GM03348 (cell line): ENCODE measurements at regions not wholly inside any gene's neighbourhood (a gene's known extent, or its start where the extent isn't known, plus 50 kb on each side); places are given as distances from the start of the nearest gene placed in this dataset.

Experiments
- DNase-seq: peaks from one replicate; pipeline ENCODE4 v3.0.0; 2012; ENCODE audit warnings: low spot score

DNA sequence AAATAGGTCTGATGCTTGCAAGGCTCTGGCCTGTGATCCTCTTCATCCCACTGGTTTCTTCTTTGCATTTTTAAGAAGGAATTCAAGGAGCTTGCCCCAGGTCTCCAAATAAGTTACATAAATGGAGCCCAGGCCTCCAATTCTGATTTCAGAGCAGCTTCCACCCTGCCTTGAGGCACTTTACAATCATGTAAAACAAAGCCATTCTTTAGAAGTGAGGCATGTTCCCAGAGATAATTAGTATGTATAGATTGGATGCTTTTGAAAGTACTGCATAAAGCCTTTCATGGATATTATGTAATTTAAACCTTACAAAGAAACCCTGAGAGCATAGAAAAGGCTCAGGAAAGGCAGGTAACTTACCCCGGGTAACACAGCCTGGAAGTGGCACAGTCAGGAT lies 466.5 kb downstream of the MIAT start:
- DNase-seq = no peak

DNA sequence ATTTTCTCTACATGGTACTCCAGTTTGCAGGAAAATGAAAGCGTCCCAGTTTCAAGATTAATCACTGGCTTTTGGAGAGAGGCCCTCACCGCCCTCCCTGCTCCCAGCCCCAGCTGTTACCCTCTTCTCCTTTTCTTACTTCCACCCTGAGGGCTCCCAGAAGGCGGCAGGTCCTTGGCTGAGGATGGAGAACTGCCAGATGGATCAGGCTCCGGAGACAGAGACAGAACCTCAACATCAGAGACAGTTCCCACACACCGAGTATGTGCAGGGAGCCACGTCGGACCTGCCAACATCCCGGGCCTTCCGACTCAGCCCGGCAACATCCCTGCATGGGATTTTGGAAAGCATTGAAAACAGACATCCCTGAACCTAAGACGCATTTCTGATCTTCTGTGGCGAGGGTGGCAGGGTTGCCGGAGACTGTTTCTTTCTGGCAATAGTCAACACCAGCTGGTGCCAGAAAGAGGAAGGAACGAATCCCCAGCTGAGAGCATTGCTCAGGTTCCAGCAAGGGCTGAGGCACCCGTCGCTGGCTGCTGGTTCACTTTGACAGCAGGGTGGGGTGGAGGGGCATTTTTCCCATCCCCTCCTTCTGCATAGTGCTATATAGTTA lies 467.1 kb downstream of the MIAT start:
- peak; percentile 42 for DNase-seq

DNA sequence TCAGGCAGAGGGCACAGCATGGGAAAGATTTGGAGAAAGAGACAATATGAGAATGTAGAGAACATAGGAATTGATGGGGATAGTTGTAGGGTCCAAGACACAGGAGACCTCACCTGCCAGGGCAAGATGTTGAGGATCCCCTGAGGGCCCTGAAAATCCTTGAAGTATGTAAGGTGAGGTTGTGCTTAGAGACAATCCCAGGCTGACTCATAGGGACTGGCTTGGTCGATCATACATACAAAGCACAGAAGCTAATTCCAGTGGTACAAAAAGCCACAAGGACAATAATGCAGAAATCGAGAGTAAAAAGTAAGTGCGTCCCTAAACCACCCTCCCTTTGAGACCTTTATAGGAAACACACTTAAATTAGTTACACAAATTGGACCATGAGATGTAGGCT lies 468.2 kb downstream of the MIAT start:
- DNase-seq = no peak

DNA sequence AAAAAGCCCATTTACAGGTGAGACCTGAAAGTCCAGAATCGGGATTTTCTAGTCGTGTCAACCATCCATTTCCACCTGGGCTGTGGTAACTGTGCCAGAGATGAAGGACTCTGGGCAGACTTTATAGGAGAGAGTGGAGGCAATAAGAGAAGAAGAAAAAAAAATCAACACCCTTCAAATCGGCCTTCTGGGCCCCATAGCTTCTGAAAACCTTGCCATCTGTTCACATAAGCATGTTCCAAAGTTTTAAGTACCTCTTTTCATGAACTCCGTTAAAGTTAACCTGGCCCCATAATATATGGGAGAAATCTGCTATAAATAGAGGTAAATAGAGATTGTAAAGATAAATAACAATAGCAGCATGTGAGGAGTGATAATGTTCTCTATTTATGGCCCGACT lies 470.5 kb downstream of the MIAT start:
- DNase-seq = no peak

DNA sequence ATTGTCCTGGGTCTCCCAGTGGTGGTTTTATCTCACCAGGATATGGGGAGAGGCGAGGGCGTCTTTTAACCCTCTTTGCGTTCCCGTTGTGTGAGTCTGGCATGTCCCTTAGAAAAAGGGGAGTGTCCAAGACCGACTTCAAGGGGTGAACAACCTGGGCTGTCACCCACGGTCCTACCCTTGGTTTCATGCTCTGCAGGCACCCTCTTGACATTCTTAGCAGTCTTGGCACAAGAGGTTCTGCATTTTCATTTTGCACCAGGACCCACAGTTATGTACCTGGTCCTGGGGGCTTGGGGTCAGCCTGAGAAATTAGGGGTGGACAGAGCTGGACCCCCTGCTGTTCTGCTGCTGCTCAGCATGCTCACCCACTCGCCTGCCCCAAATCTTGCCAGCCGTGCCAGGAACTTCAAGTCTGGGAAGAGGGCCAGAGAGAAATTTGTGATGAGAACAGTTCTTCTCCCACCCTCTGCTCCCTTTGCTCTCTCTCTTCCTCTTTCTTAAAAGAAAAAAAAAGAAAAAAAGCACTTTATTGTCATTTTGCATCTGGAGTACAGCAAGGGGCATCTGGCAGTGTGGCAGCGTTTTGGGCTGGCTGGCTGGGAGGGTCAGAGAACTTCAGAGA lies 471.2 kb downstream of the MIAT start:
- DNase-seq = no peak

DNA sequence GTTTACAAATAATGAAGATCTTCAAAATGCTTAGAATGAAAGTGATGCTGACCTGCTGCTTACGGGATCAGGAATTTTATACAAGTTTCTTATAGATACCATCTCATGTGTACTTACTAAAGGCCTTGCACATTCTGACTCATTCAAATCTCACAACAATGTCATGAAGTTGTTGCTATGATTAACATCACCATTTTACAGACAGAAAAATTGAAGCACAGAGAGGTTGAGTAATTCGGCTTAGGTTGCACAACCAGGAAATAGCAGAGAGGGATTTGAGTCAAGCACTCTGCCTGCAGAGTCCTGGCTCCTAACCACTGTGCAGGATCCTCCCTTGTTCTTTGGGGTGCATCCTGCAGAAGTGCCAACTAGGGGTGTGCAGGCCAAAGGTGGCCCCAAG lies 471.9 kb downstream of the MIAT start:
- peak; percentile 60 for DNase-seq

DNA sequence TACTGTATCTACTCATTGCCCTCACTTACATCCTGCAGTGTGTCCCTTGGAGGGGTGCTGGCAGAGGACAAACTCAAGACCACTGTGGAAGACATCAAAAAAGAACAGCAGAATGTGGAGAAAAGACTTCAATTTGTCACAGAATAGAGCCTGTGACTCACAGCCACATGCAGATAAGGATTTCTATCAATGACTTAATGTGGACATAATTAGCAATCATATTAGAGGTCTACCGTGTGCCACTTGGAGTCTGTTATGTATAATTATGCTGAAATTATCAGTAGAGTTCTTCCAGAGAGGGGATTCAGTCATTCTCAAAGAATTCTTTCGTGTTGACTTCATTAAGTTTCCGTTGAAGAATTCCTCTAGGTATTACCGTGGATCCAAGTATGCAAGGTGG lies 473.5 kb downstream of the MIAT start:
- no peak for DNase-seq

DNA sequence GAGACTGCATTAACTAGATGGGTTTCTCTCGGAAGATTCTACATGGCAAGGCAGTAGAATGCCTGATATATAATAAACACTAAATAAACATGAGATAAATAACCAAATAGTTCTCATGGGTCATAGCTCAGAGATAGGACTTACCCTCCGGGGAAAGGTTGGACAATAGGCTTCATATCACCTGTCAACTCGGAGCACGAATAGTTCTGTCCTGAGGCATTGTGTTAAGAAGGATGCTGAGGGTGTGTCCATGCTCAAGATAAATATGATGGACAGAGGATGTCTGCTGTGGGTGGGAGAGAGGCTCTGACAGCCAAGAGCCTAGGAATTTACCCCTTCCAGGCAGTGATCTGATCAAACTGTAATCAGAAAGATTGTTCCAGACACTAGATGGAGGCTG lies 474.0 kb downstream of the MIAT start:
- DNase-seq = no peak

DNA sequence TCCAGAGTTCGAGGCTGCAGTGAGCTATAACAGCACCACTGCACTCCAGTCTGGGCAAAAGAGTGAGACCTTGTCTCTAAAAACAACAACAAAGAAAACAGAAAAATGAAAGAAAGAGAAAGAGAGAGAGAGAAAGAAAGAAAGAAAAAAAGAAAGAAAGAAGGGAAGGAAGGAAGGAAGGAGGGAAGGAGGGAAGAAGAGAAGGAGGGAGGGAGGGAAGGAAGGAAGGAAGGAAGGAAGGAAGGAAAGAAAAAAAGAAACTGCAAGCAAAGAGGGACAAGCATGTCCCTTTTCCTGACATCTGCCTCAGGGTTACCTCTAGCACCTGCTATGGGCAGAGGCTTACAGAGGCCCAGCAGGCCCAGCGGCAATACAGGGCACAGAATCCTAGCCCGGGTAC lies 475.0 kb downstream of the MIAT start:
- no peak for DNase-seq

DNA sequence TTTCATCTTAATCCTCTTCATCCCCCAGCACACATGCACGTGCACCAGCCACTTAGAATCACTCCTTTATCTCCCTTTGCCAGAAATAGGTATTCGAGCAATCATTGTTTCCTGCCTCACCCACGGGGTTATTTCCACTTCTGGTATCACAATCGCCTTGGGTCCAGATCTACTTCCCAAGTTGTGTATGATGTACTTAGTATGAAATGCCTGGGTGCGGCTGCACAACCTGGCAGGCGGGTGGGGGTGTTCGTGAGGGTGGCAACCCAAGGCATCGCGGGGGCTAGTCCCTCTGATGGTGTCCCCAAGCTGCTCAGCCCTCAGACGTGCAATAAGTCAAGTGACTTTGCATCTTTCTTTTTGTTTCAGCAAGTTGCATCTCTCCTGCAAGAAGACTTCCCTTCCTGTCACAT lies 475.6 kb downstream of the MIAT start:
- no peak for DNase-seq

DNA sequence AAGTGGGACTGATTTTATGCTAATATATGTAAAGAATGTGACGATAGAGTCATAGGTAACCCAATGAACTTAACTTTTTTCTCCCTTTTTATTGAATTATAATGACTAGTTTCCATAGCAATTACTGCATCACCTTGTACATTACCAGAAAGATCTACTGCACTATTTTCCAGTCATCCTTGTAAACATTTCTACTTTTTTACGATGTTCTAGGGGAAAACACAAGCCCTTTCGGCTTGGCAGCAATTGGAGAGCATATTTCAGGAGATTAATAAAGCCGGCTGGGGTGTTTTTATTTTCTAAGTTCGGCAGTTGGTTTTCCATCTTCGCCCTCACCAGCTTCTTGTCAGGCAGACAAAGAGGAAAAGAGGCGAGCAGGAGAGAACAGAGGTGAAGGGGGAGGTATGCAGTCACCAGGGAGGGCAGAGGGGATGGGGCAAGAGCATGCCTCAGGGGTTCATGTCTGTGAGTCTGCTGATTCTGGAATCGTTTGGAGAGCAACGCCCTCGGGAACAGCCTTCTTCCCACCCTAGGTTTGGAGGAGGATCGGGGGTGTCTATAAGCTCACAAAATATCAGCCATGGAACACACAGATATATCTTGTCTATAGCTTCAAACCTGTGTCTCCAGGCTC lies 476.4 kb downstream of the MIAT start:
- DNase-seq = peak; percentile 60

DNA sequence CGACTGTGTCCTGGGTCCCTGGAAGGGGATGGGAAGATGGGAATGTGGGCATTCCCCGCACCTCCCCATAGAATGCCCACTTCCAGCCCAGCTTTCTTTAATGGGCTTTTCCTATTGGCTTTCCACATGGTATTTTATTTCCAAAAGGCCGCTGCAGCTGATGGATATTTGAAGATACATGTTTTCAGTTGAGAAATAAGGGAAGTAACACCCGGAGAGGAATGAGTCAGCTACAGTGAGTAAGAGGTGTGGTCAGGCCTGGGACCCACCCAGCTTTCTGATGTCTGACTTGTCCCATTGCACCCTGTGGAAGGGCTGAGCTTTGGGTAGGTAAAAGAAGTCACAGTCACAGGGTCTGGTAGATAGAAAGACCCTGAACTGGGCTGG lies 476.9 kb downstream of the MIAT start:
- peak; percentile 92 for DNase-seq

DNA sequence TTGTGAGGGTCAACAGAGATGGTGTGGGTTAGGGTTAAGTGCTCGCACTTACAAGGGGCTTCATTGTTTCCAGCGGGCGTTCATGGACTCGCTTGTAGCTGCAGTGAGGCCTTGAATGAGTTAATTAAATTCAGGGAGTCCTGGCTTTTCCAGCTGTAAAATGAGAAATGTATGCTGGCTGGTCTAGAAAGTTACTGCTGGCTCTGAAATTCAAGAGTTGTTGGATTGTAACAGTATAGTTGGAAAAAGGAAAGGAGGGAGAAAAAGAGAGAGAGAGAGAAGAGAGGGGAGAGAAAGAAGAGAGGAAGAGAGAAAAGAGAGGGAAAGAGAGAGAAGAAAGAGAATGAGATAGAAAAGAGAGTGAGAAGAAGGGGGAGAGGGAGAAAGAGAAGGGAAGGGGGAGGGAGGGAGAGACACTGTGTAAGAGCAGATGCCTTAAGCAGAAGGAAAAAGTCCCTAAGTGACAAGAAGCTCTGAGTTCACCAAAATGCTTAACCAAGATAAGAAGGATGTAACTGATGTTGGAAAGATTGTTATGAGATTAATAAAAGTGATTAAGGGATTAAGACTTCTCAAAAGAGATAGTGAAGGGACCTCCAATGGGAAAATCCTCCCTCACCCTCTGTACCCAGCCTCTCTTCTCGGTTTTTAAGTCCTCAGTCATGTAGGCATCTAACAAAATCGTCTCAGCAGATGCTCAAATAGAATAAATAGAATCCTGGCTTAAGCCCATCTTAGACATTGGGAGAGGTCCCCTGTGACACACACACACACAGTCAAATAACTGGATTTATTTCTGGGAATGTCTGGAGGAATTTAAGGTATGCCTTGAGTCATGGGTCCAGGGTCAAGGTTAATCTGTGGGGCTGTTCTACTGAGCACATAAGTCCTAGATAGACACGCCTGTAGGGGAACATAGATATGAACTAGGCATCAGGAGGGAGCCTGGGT lies 477.9 kb downstream of the MIAT start:
- peak; percentile 81 for DNase-seq

DNA sequence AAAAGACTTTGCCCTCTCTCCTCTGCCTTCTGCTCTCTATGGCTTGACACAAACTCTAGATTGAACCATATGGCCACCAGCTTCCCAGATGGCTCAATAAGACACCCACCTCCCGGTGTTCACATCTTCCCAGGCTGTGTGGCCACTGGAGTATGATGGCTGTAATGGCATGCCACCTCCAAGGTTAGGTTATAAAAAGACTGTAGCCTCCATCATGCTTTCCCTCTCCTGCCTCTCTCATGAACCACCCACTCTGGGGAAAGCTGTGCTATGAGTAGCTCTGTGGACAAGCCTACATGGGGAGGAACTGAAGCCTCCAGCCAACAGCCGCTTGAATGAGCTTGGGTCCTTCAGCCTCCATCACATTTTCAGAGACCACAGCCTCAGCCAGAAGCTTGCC lies 479.2 kb downstream of the MIAT start:
- DNase-seq = no peak

DNA sequence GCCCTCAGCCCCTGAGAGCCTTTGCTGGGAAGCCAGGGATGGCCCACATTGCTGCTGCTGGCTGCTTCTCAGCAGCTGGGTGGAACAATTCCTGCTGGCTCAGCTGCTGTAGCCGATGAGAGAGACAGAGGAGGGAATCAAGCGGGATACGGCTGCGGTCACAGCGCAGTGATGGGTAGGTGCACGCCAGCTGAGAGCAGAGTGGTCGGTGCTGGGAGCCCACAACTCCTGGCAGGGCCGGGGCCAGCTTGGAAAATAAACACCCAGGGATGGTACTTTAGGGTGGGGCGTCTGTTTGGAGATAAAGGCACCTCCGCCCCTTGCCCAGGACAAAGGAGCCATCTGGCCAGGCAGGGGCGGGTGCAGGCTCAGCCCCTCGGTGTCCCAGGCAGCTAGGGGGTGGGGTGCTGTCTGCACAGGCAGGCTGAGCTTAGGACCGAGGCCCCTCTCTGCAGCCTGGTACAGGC lies 480.5 kb downstream of the MIAT start:
- peak; percentile 26 for DNase-seq

DNA sequence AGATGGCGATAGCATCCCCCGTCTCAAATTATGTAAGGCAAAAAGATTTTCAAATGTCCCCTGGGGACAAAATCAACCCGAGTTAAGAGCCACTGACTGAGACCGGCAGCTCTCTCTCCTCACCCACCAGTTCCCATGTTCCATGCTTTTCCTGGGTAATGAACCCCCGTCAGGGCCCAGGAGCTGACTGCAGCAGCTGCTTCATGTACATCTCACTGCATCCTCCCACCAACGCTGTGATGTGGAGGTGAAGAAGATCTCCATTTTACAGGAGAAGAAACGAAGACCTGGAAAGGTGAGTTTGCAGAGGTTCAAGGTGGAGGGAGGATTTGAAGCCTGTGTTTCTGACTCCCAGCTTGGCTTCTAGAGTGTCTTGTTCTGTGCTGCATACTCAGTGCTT lies 481.1 kb downstream of the MIAT start:
- DNase-seq = no peak

DNA sequence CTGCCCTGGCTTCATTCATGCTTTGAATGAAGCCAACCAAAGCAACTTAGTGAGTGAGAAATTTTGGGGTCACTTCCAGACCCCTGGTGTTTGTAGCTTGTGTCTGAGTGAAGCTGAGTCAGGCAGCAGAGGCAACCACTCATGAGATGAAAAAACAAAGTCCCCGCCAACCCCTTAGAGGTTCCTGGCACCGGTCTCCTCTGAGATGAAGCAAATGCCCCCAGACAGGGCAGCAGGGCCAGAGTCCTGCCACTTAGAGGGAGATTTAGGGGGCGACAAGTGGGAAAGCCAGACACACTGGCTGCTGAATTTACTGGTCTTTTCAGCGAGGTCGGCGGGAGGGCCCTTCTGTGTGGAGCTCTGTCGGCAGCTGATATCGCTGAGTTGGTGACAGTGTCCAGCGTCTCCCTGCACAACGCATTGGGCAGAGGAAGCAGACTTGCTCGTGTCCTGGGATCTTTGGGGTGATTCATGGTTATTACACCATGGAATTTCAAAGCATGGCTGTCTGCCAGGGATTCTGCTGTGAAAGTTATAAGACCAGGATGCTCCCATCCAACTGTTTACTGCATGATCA lies 482.6 kb downstream of the MIAT start:
- DNase-seq = peak; percentile 77

DNA sequence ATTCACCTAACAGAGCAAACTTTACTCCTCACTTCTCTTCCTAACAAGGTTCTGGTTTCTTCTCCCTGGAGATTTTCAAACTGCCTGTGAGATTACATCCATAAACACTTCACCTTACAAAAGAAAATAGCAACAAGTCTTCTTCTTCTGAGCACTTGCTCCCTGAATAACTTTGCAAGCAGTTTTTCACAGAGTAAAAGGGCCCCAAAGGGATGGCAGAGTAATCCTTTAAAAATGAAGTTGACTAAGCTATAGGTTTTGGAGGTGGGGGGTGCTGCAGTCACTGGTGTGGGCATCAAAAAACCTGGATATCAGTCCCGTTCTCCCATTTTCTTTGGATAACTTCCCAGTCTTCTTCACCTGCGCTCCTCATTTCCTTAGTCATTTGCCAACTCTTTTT lies 484.9 kb downstream of the MIAT start:
- no peak for DNase-seq

DNA sequence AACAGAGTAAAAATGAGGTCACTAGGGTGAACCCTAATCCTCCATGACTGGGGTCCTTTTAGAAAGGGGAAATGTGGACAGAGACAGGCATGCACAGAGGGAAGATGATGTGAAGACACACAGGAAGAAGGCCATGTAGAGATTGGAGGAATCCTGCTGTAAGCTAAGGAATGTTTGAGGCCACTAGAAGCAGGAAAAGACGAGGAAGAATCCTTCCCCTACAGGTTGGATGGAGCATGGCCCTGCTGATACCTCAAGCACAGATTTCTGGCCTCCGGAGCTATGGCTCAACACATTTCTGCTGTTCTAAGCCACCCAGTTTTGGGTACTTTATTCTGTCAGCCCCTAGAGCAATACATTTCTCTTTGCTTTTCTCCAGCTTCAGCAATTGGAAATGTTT lies 486.9 kb downstream of the MIAT start:
- DNase-seq = no peak

DNA sequence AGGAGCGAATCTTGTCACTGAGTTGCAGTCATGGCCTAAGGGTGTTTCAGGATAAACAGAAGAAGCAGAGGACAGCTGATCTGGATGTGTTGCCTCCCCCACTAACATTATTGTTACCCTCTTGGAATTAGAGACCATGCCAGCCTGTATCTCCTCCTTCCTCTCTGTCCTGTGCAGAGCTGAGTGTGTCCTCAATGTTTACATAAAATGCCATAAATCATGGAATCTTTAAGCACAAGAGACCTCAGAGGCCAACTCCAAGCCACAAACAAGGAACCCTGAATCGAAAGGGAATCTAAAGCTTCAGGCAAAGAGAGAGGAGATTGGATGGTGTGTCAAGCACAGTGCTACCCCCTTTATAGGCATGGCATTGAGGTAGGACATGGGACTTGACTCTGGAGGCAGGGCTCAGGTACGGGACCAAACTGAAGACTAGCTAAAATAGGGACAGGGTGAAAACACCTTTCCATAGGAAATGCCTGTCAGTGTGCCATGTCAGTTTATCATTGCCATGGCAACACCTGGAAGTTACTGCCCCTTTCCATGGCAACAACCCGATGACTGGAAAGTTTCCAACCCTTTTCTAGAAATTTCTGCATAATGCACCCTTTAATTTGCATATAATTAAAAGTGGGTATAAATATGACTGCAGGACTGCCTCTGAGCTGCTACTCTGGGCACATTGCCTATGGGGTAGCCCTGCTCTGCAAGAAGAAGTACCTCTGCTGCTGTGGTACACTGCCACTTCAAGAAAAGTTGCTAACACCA lies 489.7 kb downstream of the MIAT start:
- no peak for DNase-seq

DNA sequence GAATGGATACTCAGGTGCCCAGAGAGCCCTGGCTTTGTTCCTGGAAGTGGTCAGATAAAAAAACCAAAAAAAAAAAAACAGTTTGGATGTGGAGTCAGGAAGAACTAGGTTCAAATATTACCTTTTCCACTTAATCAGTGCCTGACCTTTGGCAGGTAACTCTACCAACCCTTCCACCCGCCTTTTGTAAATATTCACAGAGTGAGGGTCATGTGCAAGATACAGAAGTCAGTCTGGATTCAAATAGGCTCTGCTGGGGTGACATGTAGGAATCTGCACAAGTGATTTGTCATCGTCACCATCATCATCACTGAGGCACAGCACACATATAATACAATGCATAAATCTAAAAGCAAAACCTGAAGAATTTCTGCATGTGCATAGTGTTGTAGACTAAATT lies 490.7 kb downstream of the MIAT start:
- no peak for DNase-seq
